Muscle layer of duodenum (tissue), 2 donors: ENCODE measurements at regions not wholly inside any gene's neighbourhood (a gene's known extent, or its start where the extent isn't known, plus 50 kb on each side); places are given as distances from the start of the nearest gene placed in this dataset.

Experiments used
- H3K27ac ChIP-seq: one replicate; pipeline ENCODE4 v1.7.0; 2013; ENCODE audit warnings: mild to moderate bottlenecking, low read length
- H3K27me3 ChIP-seq: one replicate; pipeline ENCODE4 v1.7.0; 2013; ENCODE audit warnings: low read depth, mild to moderate bottlenecking, control low read depth, low read length
- H3K36me3 ChIP-seq, 2 donors: one replicate each; pipeline ENCODE4 v1.7.0; 2013; ENCODE audit warnings: low read length in 2 of 2, control low read depth in 1 of 2, mild to moderate bottlenecking in 1 of 2; ENCODE audit not compliant: insufficient read depth in 2 of 2, control insufficient read depth in 1 of 2
- H3K4me1 ChIP-seq, 2 donors: one replicate each; pipeline ENCODE4 v1.7.0; 2013; ENCODE audit warnings: low read length in 2 of 2, mild to moderate bottlenecking in 2 of 2, control low read depth in 1 of 2, moderate library complexity in 1 of 2; ENCODE audit not compliant: insufficient read depth in 2 of 2, control insufficient read depth in 1 of 2
- H3K4me3 ChIP-seq, 2 donors: one replicate each; pipeline ENCODE4 v1.7.0; 2013; ENCODE audit warnings: low read length in 2 of 2, low read depth in 1 of 2, mild to moderate bottlenecking in 1 of 2
- H3K9me3 ChIP-seq, 2 donors: one replicate each; pipeline ENCODE4 v1.7.0; 2013; ENCODE audit warnings: low read length in 2 of 2, control low read depth in 1 of 2, mild to moderate bottlenecking in 1 of 2; ENCODE audit not compliant: control insufficient read depth in 1 of 2
- donor health status: healthy.

DNA sequence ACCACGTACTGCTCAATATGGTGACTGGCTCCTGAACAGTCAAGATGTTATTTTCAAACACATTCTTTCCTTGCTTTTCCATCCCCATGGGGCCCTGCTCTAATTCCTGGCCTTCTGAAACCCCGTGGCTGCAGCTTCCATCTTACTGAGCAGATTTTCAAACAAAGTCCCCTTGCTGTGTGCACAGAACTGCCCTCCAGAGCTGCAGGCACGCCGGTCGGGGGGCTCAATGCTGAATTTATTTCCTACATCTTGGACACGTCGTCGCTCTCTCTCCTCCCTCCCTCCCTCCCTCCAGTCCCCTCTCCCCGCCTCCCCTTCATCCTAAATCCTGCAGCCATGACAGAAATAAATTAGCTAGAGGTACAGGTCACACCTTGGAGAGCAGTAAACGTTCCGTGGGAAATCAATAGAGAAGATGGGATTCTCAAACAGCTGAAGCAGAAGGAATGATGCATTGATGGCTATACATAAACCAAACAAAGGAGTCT is 243.1 kb upstream of the BLID start:
- Histone ChIP-seq H3K27ac (no peak overlapping the region), H3K4me3 (no peak overlapping the region)

DNA sequence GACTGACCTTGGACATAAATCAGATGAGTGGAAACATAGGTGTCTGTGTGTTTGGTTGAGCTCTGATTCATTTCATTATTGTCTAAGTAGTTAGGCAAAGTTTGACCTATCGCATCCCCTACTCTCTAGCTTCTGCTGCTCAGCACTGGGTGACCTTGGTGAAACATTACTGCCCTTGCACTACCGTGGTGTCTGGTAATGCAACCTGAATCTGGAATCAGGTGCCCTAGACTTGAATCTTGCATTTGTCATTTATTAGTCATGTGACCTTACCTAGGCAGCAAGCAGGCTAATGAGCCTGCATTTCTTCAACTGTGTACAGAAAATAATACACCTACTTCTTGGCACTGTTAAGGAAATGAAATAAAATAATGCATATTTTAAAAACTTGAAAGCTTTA is 242.3 kb upstream of the BLID start:
- H3K27ac ChIP-seq = no peak overlapping the region
- H3K4me3 ChIP-seq = no peak overlapping the region
- H3K36me3 ChIP-seq = no peaks in the 10 kb centered on the region
- no peaks in the 10 kb centered on the region for H3K4me1 ChIP-seq
- H3K9me3 ChIP-seq = no peaks in the 10 kb centered on the region
- no peaks in the 10 kb centered on the region for H3K27me3 ChIP-seq

More for the DNA sequence above, 243.1 kb upstream of the BLID start:
- no peaks in the 10 kb centered on the region for H3K27me3 ChIP-seq
- no peaks in the 10 kb centered on the region for H3K36me3 ChIP-seq
- H3K4me1 ChIP-seq = no peaks in the 10 kb centered on the region
- no peaks in the 10 kb centered on the region for H3K9me3 ChIP-seq

DNA sequence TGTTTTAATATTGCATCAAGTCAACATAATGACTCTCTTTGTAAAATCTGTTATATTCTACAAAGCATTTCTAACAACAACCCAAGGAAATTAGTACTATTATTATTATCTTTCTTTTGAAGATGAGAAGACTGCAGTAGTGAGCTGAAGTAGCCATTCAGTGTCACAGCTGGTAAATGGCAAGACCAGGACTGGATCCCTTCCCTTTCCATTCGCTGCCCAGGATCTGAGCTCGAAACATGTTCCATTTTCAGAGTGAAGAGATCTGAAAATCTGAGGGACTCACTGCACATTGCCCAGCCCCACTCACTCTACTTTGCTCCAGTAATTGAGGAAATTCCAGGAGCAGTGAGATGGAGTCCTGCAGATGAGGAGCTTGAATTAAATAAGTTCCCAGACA is 240.0 kb upstream of the BLID start:
- Histone ChIP-seq H3K36me3 (no peaks in the 10 kb centered on the region), H3K4me3 (no peak overlapping the region), H3K9me3 (no peaks in the 10 kb centered on the region), H3K4me1 (no peaks in the 10 kb centered on the region), H3K27ac (no peak overlapping the region), H3K27me3 (no peaks in the 10 kb centered on the region)

DNA sequence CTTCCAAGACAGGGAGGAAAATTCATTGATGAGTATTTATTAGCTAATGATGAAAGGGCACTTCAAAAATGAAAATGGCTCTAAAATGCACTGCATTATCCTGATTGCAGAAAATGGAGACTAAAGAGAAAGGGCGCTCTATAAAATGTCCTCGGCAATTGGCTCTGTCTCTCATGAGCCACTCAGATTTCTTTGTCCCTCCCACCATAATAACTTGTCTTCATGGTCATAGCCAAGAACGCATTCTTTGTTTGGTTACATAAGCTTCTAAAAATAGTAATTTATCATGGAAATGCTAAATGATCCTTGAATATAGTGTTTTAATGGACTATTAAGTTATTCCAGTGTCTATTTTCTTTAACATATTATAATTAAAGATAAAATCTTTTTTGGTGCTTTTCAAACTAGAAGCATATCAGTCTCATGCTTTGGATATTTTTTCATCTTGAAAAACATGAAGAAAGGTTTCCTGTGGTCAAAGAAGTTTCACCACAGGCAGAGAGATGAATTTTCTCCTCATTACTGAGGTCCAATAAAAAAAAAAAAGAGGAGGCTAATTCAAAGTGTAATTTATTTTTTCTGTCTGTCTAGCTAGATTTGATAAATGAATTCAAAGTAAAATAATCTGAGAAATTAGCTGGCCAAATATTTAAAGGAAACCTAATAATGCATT is 238.1 kb upstream of the BLID start:
- H3K4me1 ChIP-seq = no peaks in the 10 kb centered on the region
- no peaks in the 10 kb centered on the region for H3K27me3 ChIP-seq
- H3K36me3 ChIP-seq = no peaks in the 10 kb centered on the region
- H3K4me3 ChIP-seq = no peak overlapping the region
- H3K9me3 ChIP-seq = no peaks in the 10 kb centered on the region
- no peak overlapping the region for H3K27ac ChIP-seq

DNA sequence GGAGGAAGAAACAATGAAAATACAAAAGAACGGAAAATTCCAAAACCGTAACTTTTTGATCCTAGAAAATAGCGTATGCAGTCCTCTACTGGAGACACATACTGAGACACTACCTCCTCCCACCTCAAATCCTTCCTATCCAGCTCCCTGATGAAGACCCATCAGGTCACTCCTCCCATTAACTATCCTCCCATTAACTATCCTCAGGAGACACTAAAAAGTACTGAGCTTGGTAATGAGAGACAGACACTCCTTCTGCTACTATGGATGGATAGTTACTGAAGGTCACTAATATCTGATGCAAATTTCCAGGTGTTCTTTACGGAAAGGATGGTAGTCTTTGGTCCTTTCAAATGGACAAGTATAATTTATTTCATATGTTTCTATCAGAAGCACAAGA is 237.5 kb upstream of the BLID start:
- Histone ChIP-seq H3K9me3 (no peaks in the 10 kb centered on the region), H3K4me3 (no peak overlapping the region), H3K27ac (no peak overlapping the region), H3K27me3 (no peaks in the 10 kb centered on the region), H3K36me3 (no peaks in the 10 kb centered on the region), H3K4me1 (no peaks in the 10 kb centered on the region)

DNA sequence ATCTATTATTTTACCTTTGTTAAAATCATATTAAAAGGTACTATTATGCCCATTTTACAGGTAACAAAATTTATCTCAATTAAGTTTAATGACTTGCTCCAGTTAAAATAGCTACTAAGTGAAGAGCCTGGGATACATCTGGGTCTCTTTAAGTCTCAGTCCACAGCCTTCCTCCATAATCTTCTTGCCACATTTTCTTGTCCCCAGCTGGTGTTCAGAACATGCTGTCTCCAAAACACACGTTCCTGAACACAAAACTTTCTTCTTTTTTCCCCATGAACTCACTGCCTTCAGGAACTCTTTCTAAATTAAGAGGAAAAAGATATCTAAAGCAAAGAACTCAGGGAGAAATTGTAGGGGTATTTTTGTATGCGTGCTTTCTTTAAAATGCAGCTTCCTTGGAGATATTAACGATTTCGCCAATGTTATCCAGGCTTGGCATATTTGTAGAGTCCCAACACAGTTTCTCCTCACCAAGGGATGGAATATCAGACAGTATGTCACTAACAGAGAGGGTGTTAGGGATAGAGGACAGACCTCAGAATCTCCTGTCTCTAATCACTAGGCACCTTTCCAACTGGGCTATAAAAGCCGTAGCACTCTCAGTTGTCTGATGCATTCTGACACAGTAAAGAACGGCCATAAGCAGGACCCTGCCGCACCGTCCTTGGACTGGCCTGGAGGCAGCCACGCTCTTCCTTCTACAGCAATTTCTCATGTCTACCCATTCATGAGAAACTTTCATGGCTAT is 232.8 kb upstream of the BLID start:
- Histone ChIP-seq H3K36me3 (no peaks in the 10 kb centered on the region), H3K4me1 (no peaks in the 10 kb centered on the region), H3K4me3 (no peak overlapping the region), H3K27ac (no peak overlapping the region), H3K27me3 (no peaks in the 10 kb centered on the region), H3K9me3 (no peaks in the 10 kb centered on the region)

DNA sequence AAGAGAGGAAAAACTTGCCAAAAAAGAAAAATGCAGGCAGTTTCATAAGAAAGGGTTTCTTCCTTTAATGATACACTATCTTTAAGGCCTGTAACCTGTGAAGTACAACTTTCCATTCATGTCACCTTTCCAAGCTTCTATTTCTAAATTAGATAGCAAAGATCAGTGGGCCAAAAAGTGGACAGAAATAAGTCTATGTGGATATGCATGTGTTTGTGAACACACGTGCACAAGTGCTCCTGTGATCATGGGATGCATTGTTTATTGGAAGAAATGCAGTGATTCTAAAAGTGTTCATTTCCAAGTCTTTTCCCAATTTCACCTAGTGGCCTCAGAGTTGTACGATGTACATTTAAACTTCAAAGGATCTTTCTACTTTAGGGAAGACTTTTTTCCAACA is 230.0 kb upstream of the BLID start:
- Histone ChIP-seq H3K9me3 (no peaks in the 10 kb centered on the region), H3K4me3 (no peak overlapping the region), H3K4me1 (no peaks in the 10 kb centered on the region), H3K27ac (no peak overlapping the region), H3K27me3 (no peaks in the 10 kb centered on the region), H3K36me3 (no peaks in the 10 kb centered on the region)

DNA sequence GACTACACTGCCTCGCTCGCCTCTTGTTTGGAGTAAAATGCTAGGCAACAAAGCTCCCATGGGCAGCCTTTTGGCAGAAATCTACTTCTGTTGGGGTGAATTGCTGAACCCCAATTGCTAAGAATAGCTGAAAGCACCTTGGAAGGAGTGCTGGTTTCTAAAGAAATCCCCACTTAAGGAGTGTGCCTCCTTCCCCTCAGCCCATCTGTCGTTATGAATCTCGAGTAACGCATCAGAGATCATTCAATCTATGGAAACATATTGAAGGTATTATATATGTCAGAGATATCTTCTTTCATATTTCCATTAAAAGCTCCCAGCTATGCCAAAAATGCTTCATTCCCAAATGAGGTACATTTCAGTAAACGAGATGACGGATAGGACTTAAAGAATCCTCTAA is 229.6 kb upstream of the BLID start:
- H3K27me3 ChIP-seq = no peaks in the 10 kb centered on the region
- H3K9me3 ChIP-seq = no peaks in the 10 kb centered on the region
- H3K27ac ChIP-seq = no peak overlapping the region
- no peaks in the 10 kb centered on the region for H3K4me1 ChIP-seq
- H3K36me3 ChIP-seq = no peaks in the 10 kb centered on the region
- H3K4me3 ChIP-seq = no peak overlapping the region

DNA sequence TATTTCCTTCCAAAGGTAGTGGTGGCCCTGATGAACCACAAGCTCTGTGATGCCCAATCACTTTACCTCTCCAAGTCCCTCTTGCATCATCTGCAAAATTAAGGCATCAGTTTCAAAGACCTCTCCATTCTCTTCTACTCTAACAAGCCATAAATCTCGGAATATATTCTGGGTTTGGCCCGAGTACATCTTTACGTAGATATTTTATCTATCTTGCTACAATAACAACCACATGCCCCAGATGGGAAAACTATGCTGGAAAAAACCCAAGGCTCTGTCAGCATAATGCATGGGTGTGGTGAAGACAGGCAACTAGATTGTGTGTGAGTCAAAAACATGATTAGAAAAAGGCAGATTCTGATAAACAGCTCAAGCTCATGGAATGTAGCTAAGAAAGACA is 228.2 kb upstream of the BLID start:
- no peak overlapping the region for H3K4me3 ChIP-seq
- H3K27ac ChIP-seq = no peak overlapping the region
- no peaks in the 10 kb centered on the region for H3K36me3 ChIP-seq
- no peaks in the 10 kb centered on the region for H3K27me3 ChIP-seq
- no peaks in the 10 kb centered on the region for H3K9me3 ChIP-seq
- H3K4me1 ChIP-seq = no peaks in the 10 kb centered on the region

DNA sequence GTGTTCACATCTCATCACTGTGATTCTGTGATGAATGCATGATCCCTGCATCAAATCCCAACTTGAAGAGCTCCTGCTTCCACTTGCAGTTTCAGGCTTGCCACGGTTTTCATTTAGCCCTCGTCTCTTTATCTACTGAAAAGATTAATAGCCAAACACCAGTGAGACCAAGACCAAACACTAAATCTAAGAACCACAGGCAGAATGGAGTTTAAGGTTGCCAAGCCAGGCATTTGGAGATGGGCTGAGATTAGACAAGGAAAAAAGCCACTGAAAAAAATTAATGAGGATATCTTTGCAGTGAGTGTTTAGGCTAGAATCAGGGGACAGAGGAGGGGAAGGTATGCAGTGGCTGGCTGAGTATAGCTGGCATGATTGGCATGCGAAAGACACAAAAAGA is 227.2 kb upstream of the BLID start:
- no peaks in the 10 kb centered on the region for H3K36me3 ChIP-seq
- H3K4me1 ChIP-seq = no peaks in the 10 kb centered on the region
- no peaks in the 10 kb centered on the region for H3K27me3 ChIP-seq
- no peaks in the 10 kb centered on the region for H3K9me3 ChIP-seq
- H3K27ac ChIP-seq = no peak overlapping the region
- H3K4me3 ChIP-seq = no peak overlapping the region

DNA sequence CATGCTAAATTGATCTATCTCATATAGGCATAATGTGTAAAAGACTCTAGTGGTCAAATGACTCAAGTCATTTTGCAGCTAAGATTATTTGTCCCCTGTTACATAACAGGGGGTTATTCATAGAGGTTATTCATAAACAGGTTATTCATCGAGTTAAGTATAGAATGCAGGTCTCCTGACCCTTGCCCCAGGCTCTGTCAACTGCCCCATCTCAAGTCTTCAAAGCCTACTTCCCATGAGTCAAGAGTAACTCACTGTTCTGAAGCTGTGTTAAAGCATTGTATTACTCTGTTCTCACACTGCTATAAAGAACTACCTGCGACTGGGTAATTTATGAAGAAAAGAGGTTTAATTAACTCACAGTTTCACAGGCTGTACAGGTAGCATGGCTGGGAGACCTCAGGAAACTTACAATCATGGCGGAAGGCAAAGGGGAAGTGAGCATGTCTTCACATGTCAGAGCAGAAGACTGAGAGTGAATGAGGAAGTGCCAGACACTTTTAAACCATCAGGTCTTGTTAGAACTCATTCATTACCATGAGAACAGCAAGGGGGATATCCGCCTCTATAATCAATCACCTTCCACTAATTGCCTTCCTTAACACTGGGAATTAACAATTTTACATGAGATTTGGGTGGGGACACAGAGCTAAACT is 226.2 kb upstream of the BLID start:
- H3K4me3 ChIP-seq = no peak overlapping the region
- H3K27me3 ChIP-seq = no peaks in the 10 kb centered on the region
- no peaks in the 10 kb centered on the region for H3K36me3 ChIP-seq
- H3K27ac ChIP-seq = no peak overlapping the region
- no peaks in the 10 kb centered on the region for H3K9me3 ChIP-seq
- H3K4me1 ChIP-seq = no peaks in the 10 kb centered on the region
